GM23338 (cell line): ENCODE measurements at regions not wholly inside any gene's neighbourhood (a gene's known extent, or its start where the extent isn't known, plus 50 kb on each side); places are given as distances from the start of the nearest gene placed in this dataset.

ENCODE experiments used
- ATAC-seq: fragments of 200-7000 bp; cut with Tn5 transposase; 3 replicates; pipeline ENCODE4 v1.9.1; 2020
- DNase-seq: peaks from one replicate; pipeline ENCODE4 v3.0.0-alpha.2; 2015; ENCODE audit warnings: low spot score
- H2AFZ ChIP-seq: fragments of 200-600 bp; sonication (generic); 2 replicates; pipeline ENCODE4 v1.8.0; 2016; ENCODE audit warnings: antibody characterized with exemption, mild to moderate bottlenecking, moderate library complexity
- H3F3A ChIP-seq: fragments of 200-600 bp; sonication (generic); replicated peaks from 2 replicates; pipeline ENCODE4 v1.8.0; 2017; ENCODE audit warnings: antibody characterized with exemption, mixed run types, low read depth
- H3K27ac ChIP-seq: fragments of 200-600 bp; sonication (generic); 2 replicates; pipeline ENCODE4 v1.6.1; 2016; ENCODE audit warnings: low read depth
- H3K27me3 ChIP-seq: fragments of 200-600 bp; sonication (generic); 2 replicates; pipeline ENCODE4 v1.8.0; 2016; ENCODE audit warnings: mild to moderate bottlenecking, mixed run types, moderate library complexity; ENCODE audit not compliant: insufficient read depth
- H3K36me3 ChIP-seq: fragments of 200-600 bp; sonication (generic); 2 replicates; pipeline ENCODE4 v1.8.0; 2016; ENCODE audit warnings: mild to moderate bottlenecking; ENCODE audit not compliant: insufficient read depth
- H3K4me1 ChIP-seq: fragments of 200-600 bp; sonication (generic); 2 replicates; pipeline ENCODE4 v1.8.0; 2016; ENCODE audit warnings: mild to moderate bottlenecking, moderate library complexity; ENCODE audit not compliant: insufficient read depth
- H3K4me2 ChIP-seq: fragments of 200-600 bp; sonication (generic); 2 replicates; pipeline ENCODE4 v1.7.1; 2017; ENCODE audit warnings: mixed run types
- H3K4me3 ChIP-seq: fragments of 200-600 bp; sonication (generic); 2 replicates; pipeline ENCODE4 v1.6.1; 2016; ENCODE audit warnings: mixed run types
- H3K79me2 ChIP-seq: fragments of 200-600 bp; sonication (generic); replicated peaks from 2 replicates; pipeline ENCODE4 v1.8.0; 2017; ENCODE audit warnings: mild to moderate bottlenecking; ENCODE audit not compliant: insufficient read depth
- H3K9me2 ChIP-seq: fragments of 200-600 bp; sonication (generic); 2 replicates; pipeline ENCODE4 v1.8.0; 2017; ENCODE audit not compliant: insufficient read depth
- H4K20me1 ChIP-seq: fragments of 200-600 bp; sonication (generic); replicated peaks from 2 replicates; pipeline ENCODE4 v1.8.0; 2017; ENCODE audit warnings: mild to moderate bottlenecking; ENCODE audit not compliant: insufficient read depth
- H3K27ac Mint-ChIP-seq: 2 replicates; pipeline ENCODE4 v1.8.0; 2020; ENCODE audit warnings: inconsistent platforms, mild to moderate bottlenecking, moderate library complexity, mixed read lengths
- H3K27me3 Mint-ChIP-seq: 3 replicates; pipeline ENCODE4 v1.8.0; 2022; ENCODE audit warnings: low read depth, mild to moderate bottlenecking, moderate library complexity, mixed read lengths, inconsistent platforms; ENCODE audit not compliant: insufficient read depth, poor library complexity
- H3K36me3 Mint-ChIP-seq: 3 replicates; pipeline ENCODE4 v1.8.0; 2021; ENCODE audit warnings: low read depth, mild to moderate bottlenecking, inconsistent platforms, moderate library complexity, mixed read lengths
- H3K4me1 Mint-ChIP-seq: 3 replicates; pipeline ENCODE4 v1.8.0; 2020; ENCODE audit warnings: mild to moderate bottlenecking, inconsistent platforms, mixed read lengths
- H3K4me3 Mint-ChIP-seq: 3 replicates; pipeline ENCODE4 v1.8.0; 2021; ENCODE audit warnings: moderate library complexity, mild to moderate bottlenecking, inconsistent platforms, mixed read lengths
- H3K9me3 Mint-ChIP-seq: 3 replicates; pipeline ENCODE4 v1.8.0; 2020; ENCODE audit warnings: moderate library complexity, mild to moderate bottlenecking, inconsistent platforms, mixed read lengths
- CREB1 ChIP-seq: fragments of 250-450 bp; sonication (Bioruptor Pico); IDR thresholded peaks from 2 replicates; pipeline ENCODE4 v1.5.0; 2020; ENCODE audit warnings: low read depth, mild to moderate bottlenecking, moderate library complexity
- EZH2phosphoT487 ChIP-seq: fragments of 200-600 bp; sonication (generic); IDR thresholded peaks from one replicate; pipeline ENCODE4 v1.8.1; 2018; ENCODE audit warnings: antibody characterized with exemption; ENCODE audit not compliant: unreplicated experiment
- JUNB ChIP-seq: IDR thresholded peaks from one replicate; pipeline ENCODE4 v1.6.1; 2016; ENCODE audit warnings: antibody characterized with exemption; ENCODE audit not compliant: unreplicated experiment
- NANOG ChIP-seq: IDR thresholded peaks from 2 replicates; pipeline ENCODE4 v1.6.1; 2016; ENCODE audit warnings: antibody characterized with exemption, borderline replicate concordance
- STAT1 ChIP-seq: IDR thresholded peaks from one replicate; pipeline ENCODE4 v1.6.1; 2016; ENCODE audit warnings: antibody characterized with exemption; ENCODE audit not compliant: unreplicated experiment
- ZNF114 ChIP-seq: fragments of 250-450 bp; sonication (Bioruptor Pico); IDR thresholded peaks from 2 replicates; pipeline ENCODE4 v1.5.0; 2020; ENCODE audit warnings: mild to moderate bottlenecking, moderate library complexity
- ZNF331 ChIP-seq: fragments of 250-450 bp; sonication (Bioruptor Pico); IDR thresholded peaks from 2 replicates; pipeline ENCODE4 v1.5.0; 2020; ENCODE audit warnings: low read depth, mild to moderate bottlenecking, moderate library complexity
- TF ChIP-seq, protein P1 (sequence below): IDR thresholded peaks from one replicate; pipeline ENCODE4 v1.6.1; 2018; ENCODE audit warnings: antibody characterized with exemption; ENCODE audit not compliant: unreplicated experiment
- TF ChIP-seq, protein P2 (sequence below), 2 experiments: fragments of 200-600 bp in 1 of 2; sonication (generic) in 1 of 2; conservative IDR thresholded peaks; 2 replicates each; pipeline versions ENCODE4 v1.5.1 to v1.6.1; 2016 to 2017; ENCODE audit warnings: antibody characterized with exemption in 2 of 2, low read depth in 2 of 2, mild to moderate bottlenecking in 2 of 2, moderate library complexity in 1 of 2
- TF ChIP-seq, protein P3 (sequence below): IDR thresholded peaks from 2 replicates; pipeline ENCODE4 v1.6.1; 2016; ENCODE audit warnings: antibody characterized with exemption
- TF ChIP-seq, protein P4 (sequence below): fragments of 250-450 bp; sonication (Bioruptor Pico); IDR thresholded peaks from 2 replicates; pipeline ENCODE4 v1.5.0; 2020; ENCODE audit warnings: mild to moderate bottlenecking, moderate library complexity

DNA sequence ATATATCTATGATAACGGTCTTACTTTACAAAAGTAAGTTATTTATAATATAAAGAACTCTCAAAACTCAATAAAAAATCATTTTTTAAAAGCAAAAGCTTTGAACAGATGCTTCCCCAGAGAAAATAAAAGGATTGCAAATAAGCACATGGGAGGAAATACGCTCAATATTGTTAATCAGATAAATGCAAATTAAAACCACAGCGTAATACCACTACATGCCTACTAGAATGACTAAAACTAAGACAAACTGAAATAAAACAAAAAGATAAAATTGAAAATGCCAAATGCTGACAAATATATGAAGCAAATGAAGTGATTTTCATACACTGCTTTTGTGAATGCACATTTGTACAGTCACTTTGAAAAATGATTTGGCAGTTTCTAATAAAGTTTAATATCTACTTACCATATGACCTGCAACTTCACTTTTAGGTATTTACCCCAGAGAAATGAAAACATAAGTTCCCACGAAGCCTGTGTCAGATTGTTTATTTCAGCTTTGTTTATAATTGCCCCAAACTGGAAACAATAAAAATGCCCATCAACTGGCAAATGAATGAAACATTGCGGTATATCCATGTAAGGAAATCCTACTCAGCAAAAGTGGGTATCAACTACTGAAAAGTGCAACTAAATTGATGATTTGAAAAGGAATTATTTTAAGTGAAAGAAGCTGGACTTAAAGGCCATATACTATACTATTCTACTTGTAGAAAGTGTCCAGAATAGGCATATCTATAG lies 1072.4 kb downstream of the TMTC2 start:
- Mint-ChIP-seq H3K27ac (no peak overlapping the region), H3K9me3 (peaks cover 14% of the 10 kb centered on the region), H3K36me3 (peaks cover 7% of the 10 kb centered on the region; the same call in 1 of the 3 replicates), H3K4me3 (no peak overlapping the region), H3K4me1 (no peaks in the 10 kb centered on the region), H3K27me3 (peaks cover 5% of the 10 kb centered on the region)
- Histone ChIP-seq H3F3A (no peaks in the 10 kb centered on the region), H3K4me2 (no peak overlapping the region), H3K27me3 (no peaks in the 10 kb centered on the region), H3K4me1 (no peaks in the 10 kb centered on the region), H3K79me2 (no peaks in the 10 kb centered on the region), H3K4me3 (no peak overlapping the region), H3K9me2 (no peaks in the 10 kb centered on the region; the same call in 1 of the 2 replicates), H3K27ac (no peak overlapping the region), H2AFZ (no peak overlapping the region), H3K36me3 (no peaks in the 10 kb centered on the region), H4K20me1 (no peaks in the 10 kb centered on the region)
- no peak for TF ChIP-seq ZNF114 (CRISPR knock-in tag)
- TF ChIP-seq, protein P1, sequence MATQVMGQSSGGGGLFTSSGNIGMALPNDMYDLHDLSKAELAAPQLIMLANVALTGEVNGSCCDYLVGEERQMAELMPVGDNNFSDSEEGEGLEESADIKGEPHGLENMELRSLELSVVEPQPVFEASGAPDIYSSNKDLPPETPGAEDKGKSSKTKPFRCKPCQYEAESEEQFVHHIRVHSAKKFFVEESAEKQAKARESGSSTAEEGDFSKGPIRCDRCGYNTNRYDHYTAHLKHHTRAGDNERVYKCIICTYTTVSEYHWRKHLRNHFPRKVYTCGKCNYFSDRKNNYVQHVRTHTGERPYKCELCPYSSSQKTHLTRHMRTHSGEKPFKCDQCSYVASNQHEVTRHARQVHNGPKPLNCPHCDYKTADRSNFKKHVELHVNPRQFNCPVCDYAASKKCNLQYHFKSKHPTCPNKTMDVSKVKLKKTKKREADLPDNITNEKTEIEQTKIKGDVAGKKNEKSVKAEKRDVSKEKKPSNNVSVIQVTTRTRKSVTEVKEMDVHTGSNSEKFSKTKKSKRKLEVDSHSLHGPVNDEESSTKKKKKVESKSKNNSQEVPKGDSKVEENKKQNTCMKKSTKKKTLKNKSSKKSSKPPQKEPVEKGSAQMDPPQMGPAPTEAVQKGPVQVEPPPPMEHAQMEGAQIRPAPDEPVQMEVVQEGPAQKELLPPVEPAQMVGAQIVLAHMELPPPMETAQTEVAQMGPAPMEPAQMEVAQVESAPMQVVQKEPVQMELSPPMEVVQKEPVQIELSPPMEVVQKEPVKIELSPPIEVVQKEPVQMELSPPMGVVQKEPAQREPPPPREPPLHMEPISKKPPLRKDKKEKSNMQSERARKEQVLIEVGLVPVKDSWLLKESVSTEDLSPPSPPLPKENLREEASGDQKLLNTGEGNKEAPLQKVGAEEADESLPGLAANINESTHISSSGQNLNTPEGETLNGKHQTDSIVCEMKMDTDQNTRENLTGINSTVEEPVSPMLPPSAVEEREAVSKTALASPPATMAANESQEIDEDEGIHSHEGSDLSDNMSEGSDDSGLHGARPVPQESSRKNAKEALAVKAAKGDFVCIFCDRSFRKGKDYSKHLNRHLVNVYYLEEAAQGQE = no peak
- TF ChIP-seq JUNB = no peak
- TF ChIP-seq NANOG = no peak
- TF ChIP-seq ZNF331 (CRISPR knock-in tag) = no peak
- TF ChIP-seq, protein P2, sequence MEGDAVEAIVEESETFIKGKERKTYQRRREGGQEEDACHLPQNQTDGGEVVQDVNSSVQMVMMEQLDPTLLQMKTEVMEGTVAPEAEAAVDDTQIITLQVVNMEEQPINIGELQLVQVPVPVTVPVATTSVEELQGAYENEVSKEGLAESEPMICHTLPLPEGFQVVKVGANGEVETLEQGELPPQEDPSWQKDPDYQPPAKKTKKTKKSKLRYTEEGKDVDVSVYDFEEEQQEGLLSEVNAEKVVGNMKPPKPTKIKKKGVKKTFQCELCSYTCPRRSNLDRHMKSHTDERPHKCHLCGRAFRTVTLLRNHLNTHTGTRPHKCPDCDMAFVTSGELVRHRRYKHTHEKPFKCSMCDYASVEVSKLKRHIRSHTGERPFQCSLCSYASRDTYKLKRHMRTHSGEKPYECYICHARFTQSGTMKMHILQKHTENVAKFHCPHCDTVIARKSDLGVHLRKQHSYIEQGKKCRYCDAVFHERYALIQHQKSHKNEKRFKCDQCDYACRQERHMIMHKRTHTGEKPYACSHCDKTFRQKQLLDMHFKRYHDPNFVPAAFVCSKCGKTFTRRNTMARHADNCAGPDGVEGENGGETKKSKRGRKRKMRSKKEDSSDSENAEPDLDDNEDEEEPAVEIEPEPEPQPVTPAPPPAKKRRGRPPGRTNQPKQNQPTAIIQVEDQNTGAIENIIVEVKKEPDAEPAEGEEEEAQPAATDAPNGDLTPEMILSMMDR (conservative IDR thresholded peaks at IDR 0.05; ENCODE audit: low read depth in 2 of 2) = no peak
- no peak for TF ChIP-seq CREB1 (CRISPR knock-in tag)
- TF ChIP-seq EZH2phosphoT487 = no peak
- no peak for TF ChIP-seq STAT1
- TF ChIP-seq, protein P3, sequence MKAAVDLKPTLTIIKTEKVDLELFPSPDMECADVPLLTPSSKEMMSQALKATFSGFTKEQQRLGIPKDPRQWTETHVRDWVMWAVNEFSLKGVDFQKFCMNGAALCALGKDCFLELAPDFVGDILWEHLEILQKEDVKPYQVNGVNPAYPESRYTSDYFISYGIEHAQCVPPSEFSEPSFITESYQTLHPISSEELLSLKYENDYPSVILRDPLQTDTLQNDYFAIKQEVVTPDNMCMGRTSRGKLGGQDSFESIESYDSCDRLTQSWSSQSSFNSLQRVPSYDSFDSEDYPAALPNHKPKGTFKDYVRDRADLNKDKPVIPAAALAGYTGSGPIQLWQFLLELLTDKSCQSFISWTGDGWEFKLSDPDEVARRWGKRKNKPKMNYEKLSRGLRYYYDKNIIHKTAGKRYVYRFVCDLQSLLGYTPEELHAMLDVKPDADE = no peak
- TF ChIP-seq, protein P4, sequence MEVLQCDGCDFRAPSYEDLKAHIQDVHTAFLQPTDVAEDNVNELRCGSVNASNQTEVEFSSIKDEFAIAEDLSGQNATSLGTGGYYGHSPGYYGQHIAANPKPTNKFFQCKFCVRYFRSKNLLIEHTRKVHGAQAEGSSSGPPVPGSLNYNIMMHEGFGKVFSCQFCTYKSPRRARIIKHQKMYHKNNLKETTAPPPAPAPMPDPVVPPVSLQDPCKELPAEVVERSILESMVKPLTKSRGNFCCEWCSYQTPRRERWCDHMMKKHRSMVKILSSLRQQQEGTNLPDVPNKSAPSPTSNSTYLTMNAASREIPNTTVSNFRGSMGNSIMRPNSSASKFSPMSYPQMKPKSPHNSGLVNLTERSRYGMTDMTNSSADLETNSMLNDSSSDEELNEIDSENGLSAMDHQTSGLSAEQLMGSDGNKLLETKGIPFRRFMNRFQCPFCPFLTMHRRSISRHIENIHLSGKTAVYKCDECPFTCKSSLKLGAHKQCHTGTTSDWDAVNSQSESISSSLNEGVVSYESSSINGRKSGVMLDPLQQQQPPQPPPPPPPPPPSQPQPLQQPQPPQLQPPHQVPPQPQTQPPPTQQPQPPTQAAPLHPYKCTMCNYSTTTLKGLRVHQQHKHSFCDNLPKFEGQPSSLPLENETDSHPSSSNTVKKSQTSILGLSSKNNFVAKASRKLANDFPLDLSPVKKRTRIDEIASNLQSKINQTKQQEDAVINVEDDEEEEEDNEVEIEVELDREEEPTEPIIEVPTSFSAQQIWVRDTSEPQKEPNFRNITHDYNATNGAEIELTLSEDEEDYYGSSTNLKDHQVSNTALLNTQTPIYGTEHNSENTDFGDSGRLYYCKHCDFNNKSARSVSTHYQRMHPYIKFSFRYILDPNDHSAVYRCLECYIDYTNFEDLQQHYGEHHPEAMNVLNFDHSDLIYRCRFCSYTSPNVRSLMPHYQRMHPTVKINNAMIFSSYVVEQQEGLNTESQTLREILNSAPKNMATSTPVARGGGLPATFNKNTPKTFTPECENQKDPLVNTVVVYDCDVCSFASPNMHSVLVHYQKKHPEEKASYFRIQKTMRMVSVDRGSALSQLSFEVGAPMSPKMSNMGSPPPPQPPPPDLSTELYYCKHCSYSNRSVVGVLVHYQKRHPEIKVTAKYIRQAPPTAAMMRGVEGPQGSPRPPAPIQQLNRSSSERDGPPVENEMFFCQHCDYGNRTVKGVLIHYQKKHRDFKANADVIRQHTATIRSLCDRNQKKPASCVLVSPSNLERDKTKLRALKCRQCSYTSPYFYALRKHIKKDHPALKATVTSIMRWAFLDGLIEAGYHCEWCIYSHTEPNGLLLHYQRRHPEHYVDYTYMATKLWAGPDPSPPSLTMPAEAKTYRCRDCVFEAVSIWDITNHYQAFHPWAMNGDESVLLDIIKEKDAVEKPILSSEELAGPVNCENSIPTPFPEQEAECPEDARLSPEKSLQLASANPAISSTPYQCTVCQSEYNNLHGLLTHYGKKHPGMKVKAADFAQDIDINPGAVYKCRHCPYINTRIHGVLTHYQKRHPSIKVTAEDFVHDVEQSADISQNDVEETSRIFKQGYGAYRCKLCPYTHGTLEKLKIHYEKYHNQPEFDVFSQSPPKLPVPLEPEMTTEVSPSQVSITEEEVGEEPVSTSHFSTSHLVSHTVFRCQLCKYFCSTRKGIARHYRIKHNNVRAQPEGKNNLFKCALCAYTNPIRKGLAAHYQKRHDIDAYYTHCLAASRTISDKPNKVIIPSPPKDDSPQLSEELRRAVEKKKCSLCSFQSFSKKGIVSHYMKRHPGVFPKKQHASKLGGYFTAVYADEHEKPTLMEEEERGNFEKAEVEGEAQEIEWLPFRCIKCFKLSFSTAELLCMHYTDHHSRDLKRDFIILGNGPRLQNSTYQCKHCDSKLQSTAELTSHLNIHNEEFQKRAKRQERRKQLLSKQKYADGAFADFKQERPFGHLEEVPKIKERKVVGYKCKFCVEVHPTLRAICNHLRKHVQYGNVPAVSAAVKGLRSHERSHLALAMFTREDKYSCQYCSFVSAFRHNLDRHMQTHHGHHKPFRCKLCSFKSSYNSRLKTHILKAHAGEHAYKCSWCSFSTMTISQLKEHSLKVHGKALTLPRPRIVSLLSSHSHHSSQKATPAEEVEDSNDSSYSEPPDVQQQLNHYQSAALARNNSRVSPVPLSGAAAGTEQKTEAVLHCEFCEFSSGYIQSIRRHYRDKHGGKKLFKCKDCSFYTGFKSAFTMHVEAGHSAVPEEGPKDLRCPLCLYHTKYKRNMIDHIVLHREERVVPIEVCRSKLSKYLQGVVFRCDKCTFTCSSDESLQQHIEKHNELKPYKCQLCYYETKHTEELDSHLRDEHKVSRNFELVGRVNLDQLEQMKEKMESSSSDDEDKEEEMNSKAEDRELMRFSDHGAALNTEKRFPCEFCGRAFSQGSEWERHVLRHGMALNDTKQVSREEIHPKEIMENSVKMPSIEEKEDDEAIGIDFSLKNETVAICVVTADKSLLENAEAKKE (CRISPR knock-in tag) = no peak
- DNase-seq = no peak
- no peak for ATAC-seq
